Fibroblast of lung (primary cell): ENCODE measurements at regions not wholly inside any gene's neighbourhood (a gene's known extent, or its start where the extent isn't known, plus 50 kb on each side); places are given as distances from the start of the nearest gene placed in this dataset.

Source experiments
- DNase-seq, 2 donors: peaks; one replicate each; pipeline versions ENCODE4 v3.0.0 to v3.0.0-alpha.2; 2010; ENCODE audit warnings: low read depth in 2 of 2
- H2AFZ ChIP-seq: 2 replicates; pipeline ENCODE4 v1.5.1; 2012; ENCODE audit warnings: low read length, control low read depth, inconsistent platforms
- H3K27ac ChIP-seq: 2 replicates; pipeline ENCODE4 v1.5.1; 2011; ENCODE audit warnings: low read length, control low read depth; ENCODE audit not compliant: insufficient read depth
- H3K27me3 ChIP-seq: 2 replicates; pipeline ENCODE4 v1.5.1; 2011; ENCODE audit warnings: mild to moderate bottlenecking, low read length; ENCODE audit not compliant: control insufficient read depth, insufficient read depth
- H3K36me3 ChIP-seq: 2 replicates; pipeline ENCODE4 v1.5.1; 2011; ENCODE audit warnings: low read length; ENCODE audit not compliant: control insufficient read depth, insufficient read depth
- H3K4me1 ChIP-seq: 2 replicates; pipeline ENCODE4 v1.5.1; 2011; ENCODE audit warnings: low read length; ENCODE audit not compliant: control insufficient read depth, insufficient read depth; ENCODE audit errors: extremely low read depth
- H3K4me2 ChIP-seq: 2 replicates; pipeline ENCODE4 v1.5.1; 2011; ENCODE audit warnings: low read length, control low read depth; ENCODE audit not compliant: insufficient read depth; ENCODE audit errors: extremely low read depth
- H3K4me3 ChIP-seq, 4 experiments: fragments of 200-600 bp in 1 of 4; sonication (generic) in 1 of 4; replicated peaks in 1 of 4; 2 replicates each; pipeline ENCODE4 v1.5.1; 2011 to 2016; ENCODE audit warnings: low read length in 4 of 4, low read depth in 3 of 4, mild to moderate bottlenecking in 3 of 4, control low read depth in 2 of 4, inconsistent platforms in 1 of 4, mixed read lengths in 1 of 4; ENCODE audit not compliant: insufficient read depth in 1 of 4; ENCODE audit errors: control extremely low read depth in 1 of 4
- H3K79me2 ChIP-seq: 2 replicates; pipeline ENCODE4 v1.5.1; 2012; ENCODE audit warnings: mild to moderate bottlenecking, low read length, inconsistent platforms; ENCODE audit not compliant: control insufficient read depth, insufficient read depth
- H3K9ac ChIP-seq: 2 replicates; pipeline ENCODE4 v1.5.1; 2011; ENCODE audit warnings: mild to moderate bottlenecking, low read length, control low read depth; ENCODE audit not compliant: insufficient read depth
- H3K9me3 ChIP-seq: 2 replicates; pipeline ENCODE4 v1.5.1; 2012; ENCODE audit warnings: low read depth, low read length; ENCODE audit not compliant: control insufficient read depth, insufficient read depth
- H4K20me1 ChIP-seq: 2 replicates; pipeline ENCODE4 v1.5.1; 2011; ENCODE audit warnings: low read length; ENCODE audit not compliant: control insufficient read depth, insufficient read depth; ENCODE audit errors: extremely low read depth
- EZH2 ChIP-seq: IDR thresholded peaks from 2 replicates; pipeline ENCODE4 v1.5.1; 2012; ENCODE audit warnings: low read length, control low read depth, mild to moderate bottlenecking; ENCODE audit errors: missing control alignments
- TF ChIP-seq, protein P1 (sequence below), 2 donors: IDR thresholded peaks in 1 of 2; conservative IDR thresholded peaks in 1 of 2; 1 replicate in 1 of 2; 2 replicates in 1 of 2; pipeline ENCODE4 v1.5.1; 2011 to 2012; ENCODE audit warnings: low read length in 2 of 2, control low read depth in 1 of 2, inconsistent platforms in 1 of 2, low read depth in 1 of 2, mild to moderate bottlenecking in 1 of 2

DNA sequence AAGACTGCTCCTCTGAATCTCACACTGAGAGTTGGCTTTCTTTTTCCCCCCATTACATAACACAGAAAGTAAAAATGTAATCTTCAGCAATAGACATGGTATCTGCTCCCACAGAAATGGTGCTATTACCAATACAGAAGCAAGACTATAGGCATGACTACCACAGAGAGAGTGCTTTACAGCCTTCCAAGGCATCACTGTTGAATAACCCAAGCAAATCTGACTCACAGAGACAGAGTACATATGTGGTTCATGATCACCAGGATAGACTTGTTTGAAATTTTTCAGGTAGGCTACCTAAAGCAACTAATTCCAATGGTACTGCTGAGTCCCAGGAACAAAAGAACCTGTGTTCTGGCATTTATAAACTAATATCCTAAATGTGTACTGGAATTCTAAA, 1373.4 kb upstream of the C9orf72 start:
- no peaks in the 10 kb centered on the region for H4K20me1 ChIP-seq
- H3K9ac ChIP-seq, result no peak overlapping the region
- H3K27me3 ChIP-seq, result no peaks in the 10 kb centered on the region
- no peak overlapping the region for H2AFZ ChIP-seq
- no peak overlapping the region for H3K4me3 ChIP-seq
- no peaks in the 10 kb centered on the region for H3K9me3 ChIP-seq
- H3K27ac ChIP-seq, result no peak overlapping the region
- no peaks in the 10 kb centered on the region for H3K79me2 ChIP-seq
- TF ChIP-seq, protein P1, sequence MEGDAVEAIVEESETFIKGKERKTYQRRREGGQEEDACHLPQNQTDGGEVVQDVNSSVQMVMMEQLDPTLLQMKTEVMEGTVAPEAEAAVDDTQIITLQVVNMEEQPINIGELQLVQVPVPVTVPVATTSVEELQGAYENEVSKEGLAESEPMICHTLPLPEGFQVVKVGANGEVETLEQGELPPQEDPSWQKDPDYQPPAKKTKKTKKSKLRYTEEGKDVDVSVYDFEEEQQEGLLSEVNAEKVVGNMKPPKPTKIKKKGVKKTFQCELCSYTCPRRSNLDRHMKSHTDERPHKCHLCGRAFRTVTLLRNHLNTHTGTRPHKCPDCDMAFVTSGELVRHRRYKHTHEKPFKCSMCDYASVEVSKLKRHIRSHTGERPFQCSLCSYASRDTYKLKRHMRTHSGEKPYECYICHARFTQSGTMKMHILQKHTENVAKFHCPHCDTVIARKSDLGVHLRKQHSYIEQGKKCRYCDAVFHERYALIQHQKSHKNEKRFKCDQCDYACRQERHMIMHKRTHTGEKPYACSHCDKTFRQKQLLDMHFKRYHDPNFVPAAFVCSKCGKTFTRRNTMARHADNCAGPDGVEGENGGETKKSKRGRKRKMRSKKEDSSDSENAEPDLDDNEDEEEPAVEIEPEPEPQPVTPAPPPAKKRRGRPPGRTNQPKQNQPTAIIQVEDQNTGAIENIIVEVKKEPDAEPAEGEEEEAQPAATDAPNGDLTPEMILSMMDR (conservative IDR thresholded peaks at IDR 0.05 in 1 of 2, IDR thresholded peaks at IDR 0.05 in 1 of 2; ENCODE audit: low read depth in 1 of 2, low read length in 2 of 2), result no peak
- no peak for TF ChIP-seq EZH2
- no peaks in the 10 kb centered on the region for H3K4me1 ChIP-seq
- no peak for DNase-seq
- H3K4me2 ChIP-seq, result no peak overlapping the region
- no peaks in the 10 kb centered on the region for H3K36me3 ChIP-seq

GRCh38 chr9:28951945-28952344, 1378.7 kb upstream of the C9orf72 start:
- H3K27ac ChIP-seq, result no peak overlapping the region
- H3K4me1 ChIP-seq, result no peaks in the 10 kb centered on the region
- no peaks in the 10 kb centered on the region for H3K9me3 ChIP-seq
- H3K9ac ChIP-seq, result no peak overlapping the region
- H2AFZ ChIP-seq, result no peak overlapping the region
- H3K36me3 ChIP-seq, result no peaks in the 10 kb centered on the region
- no peaks in the 10 kb centered on the region for H3K79me2 ChIP-seq
- no peaks in the 10 kb centered on the region for H3K27me3 ChIP-seq
- no peak overlapping the region for H3K4me2 ChIP-seq
- no peak for DNase-seq
- no peak overlapping the region for H3K4me3 ChIP-seq
- no peak for TF ChIP-seq EZH2
- TF ChIP-seq, protein P1 (conservative IDR thresholded peaks at IDR 0.05 in 1 of 2, IDR thresholded peaks at IDR 0.05 in 1 of 2; ENCODE audit: low read depth in 1 of 2, low read length in 2 of 2), result peak in 1 of 2 donors; percentile 2
- H4K20me1 ChIP-seq, result no peaks in the 10 kb centered on the region

DNA sequence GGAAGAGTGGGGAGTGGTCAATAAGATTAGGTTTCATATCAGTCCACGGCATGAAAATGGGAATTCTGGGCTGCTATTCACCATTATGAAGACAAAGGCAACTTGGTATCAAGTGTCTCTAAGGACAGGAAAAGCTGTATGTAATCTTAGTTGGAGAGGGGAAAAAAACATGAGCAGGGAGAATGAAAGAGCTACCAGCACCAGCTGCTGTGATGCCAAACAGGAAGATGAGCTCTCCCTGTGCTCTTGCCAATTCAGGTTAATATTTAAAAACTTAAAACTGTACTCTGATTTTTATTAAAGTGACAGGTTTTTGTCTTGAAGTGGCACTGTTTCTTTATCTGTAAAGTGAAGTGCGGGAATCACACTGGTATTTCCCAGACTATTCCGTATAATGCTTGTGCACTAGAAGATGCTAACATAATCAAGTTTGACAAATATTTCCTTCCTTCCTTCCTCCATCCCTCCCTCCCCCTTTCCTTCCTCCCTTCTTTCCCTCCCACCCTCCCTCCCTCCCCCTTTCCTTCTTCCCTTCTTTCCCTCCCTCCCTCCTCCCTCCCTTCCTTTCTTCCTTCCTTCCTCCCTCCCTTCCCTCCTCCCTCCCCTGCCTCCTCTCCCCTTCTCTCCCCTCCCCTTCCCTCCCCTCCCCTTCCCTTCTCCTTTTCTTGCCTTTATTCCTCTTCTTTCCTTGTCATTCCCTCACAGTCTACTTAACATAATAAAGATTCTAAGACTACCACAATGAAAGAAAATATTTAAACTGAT, 1383.0 kb upstream of the C9orf72 start:
- Histone ChIP-seq H3K36me3 (no peaks in the 10 kb centered on the region), H3K4me3 (no peak overlapping the region), H3K27me3 (no peaks in the 10 kb centered on the region), H2AFZ (no peak overlapping the region), H3K4me1 (no peaks in the 10 kb centered on the region), H3K79me2 (no peaks in the 10 kb centered on the region), H3K4me2 (no peak overlapping the region), H4K20me1 (no peaks in the 10 kb centered on the region), H3K9ac (no peak overlapping the region), H3K9me3 (no peaks in the 10 kb centered on the region), H3K27ac (no peak overlapping the region)
- TF ChIP-seq, protein P1 (conservative IDR thresholded peaks at IDR 0.05 in 1 of 2, IDR thresholded peaks at IDR 0.05 in 1 of 2; ENCODE audit: low read depth in 1 of 2, low read length in 2 of 2), result no peak
- no peak for TF ChIP-seq EZH2
- DNase-seq, result no peak
